PC-9 (cell line): ENCODE measurements at regions not wholly inside any gene's neighbourhood (a gene's known extent, or its start where the extent isn't known, plus 50 kb on each side); places are given as distances from the start of the nearest gene placed in this dataset.
"Not testable (repeated sequence)": the region's sequence is repeated elsewhere in the genome, so short reads cannot be mapped to it uniquely, and the experiment has no call there.

Source experiments
- BruUV-seq: library from RNA; stranded (reverse); fragments of 400-500 nt; replicated peaks from 2 replicates; lab custom pipeline; 2021; lab: Mats Ljungman, UMichigan
- CTCF ChIA-PET: fragments of 300-600 bp; sonication (Branson Sonifier 250); formaldehyde crosslinking; loops from one replicate; lab custom pipeline; 2022; ENCODE audit warnings: antibody characterized with exemption; lab: Charles Lee
- POLR2A ChIA-PET: fragments of 300-600 bp; sonication (Branson Sonifier 250); formaldehyde crosslinking; loops from one replicate; lab custom pipeline; 2022; ENCODE audit warnings: antibody characterized with exemption; ENCODE audit not compliant: unreplicated experiment; lab: Charles Lee
- DNase-seq, 2 experiments: peaks; one replicate each; pipeline versions ENCODE4 v3.0.0 to v3.0.0-alpha.2; 2015 to 2022; ENCODE audit warnings: mixed read lengths in 1 of 2
- H2AFZ ChIP-seq: fragments of 200-600 bp; sonication (generic); 2 replicates; pipeline ENCODE4 v1.8.1; 2017; ENCODE audit warnings: antibody characterized with exemption
- H3F3A ChIP-seq: fragments of 200-600 bp; sonication (generic); 2 replicates; pipeline ENCODE4 v1.8.1; 2017; ENCODE audit warnings: antibody characterized with exemption, mild to moderate bottlenecking, low read depth; ENCODE audit not compliant: insufficient read depth
- H3K27ac ChIP-seq: fragments of 200-600 bp; sonication (generic); 2 replicates; pipeline ENCODE4 v1.6.1; 2016; ENCODE audit warnings: mixed run types
- H3K27me3 ChIP-seq: fragments of 200-600 bp; sonication (generic); 2 replicates; pipeline ENCODE4 v1.6.1; 2016; ENCODE audit warnings: low read depth, mixed run types; ENCODE audit not compliant: insufficient read depth
- H3K36me3 ChIP-seq: fragments of 200-600 bp; sonication (generic); 2 replicates; pipeline ENCODE4 v1.6.1; 2016; ENCODE audit warnings: low read depth, mixed run types
- H3K4me1 ChIP-seq: fragments of 200-600 bp; sonication (generic); replicated peaks from 2 replicates; pipeline ENCODE4 v1.6.1; 2016; ENCODE audit warnings: mixed run types; ENCODE audit not compliant: insufficient read depth
- H3K4me2 ChIP-seq: fragments of 200-600 bp; sonication (generic); 2 replicates; pipeline ENCODE4 v1.6.1; 2017; ENCODE audit warnings: mixed run types
- H3K4me3 ChIP-seq: fragments of 200-600 bp; sonication (generic); 2 replicates; pipeline ENCODE4 v1.6.1; 2016; ENCODE audit warnings: mixed run types
- H3K79me2 ChIP-seq: fragments of 200-600 bp; sonication (generic); 2 replicates; pipeline ENCODE4 v1.6.1; 2017; ENCODE audit warnings: low read depth, mixed run types
- H3K9me2 ChIP-seq: fragments of 200-600 bp; sonication (generic); 2 replicates; pipeline ENCODE4 v1.8.1; 2017; ENCODE audit warnings: mild to moderate bottlenecking; ENCODE audit not compliant: insufficient read depth
- H3K9me3 ChIP-seq: fragments of 200-600 bp; sonication (generic); 2 replicates; pipeline ENCODE4 v1.8.1; 2016; ENCODE audit warnings: low read depth; ENCODE audit not compliant: insufficient read depth
- H4K20me1 ChIP-seq: fragments of 200-600 bp; sonication (generic); 2 replicates; pipeline ENCODE4 v1.8.1; 2017; ENCODE audit not compliant: insufficient read depth
- CTCF ChIP-seq: fragments of 200-600 bp; sonication (generic); conservative IDR thresholded peaks from 2 replicates; pipeline ENCODE4 v1.6.1; 2017; ENCODE audit warnings: mixed run types, antibody characterized with exemption, mild to moderate bottlenecking, moderate library complexity
- EZH2 ChIP-seq: fragments of 200-600 bp; sonication (generic); IDR thresholded peaks from 2 replicates; pipeline ENCODE4 v1.8.0; 2017; ENCODE audit warnings: antibody characterized with exemption, low read depth
- intact Hi-C: fragments of 100-400 bp; cut with micrococcal nuclease; formaldehyde crosslinking; loops from one replicate; pipeline ENCODE4 v1.10.0; 2022; ENCODE audit not compliant: unreplicated experiment

GRCh38 chr11:93605642-93606041 lies 55.8 kb upstream of the CEP295 start:
- H3K79me2 ChIP-seq = no peaks in the 10 kb centered on the region
- intact Hi-C loops = no loop called here
- H4K20me1 ChIP-seq = no peaks in the 10 kb centered on the region
- H3K4me3 ChIP-seq = no peak overlapping the region
- TF ChIP-seq CTCF = no peak
- TF ChIP-seq EZH2 = no peak
- H3F3A ChIP-seq = no peaks in the 10 kb centered on the region
- ChIA-PET POLR2A (no interaction called here), CTCF (no interaction called here)
- H3K4me1 ChIP-seq = no peaks in the 10 kb centered on the region
- H3K9me2 ChIP-seq = no peaks in the 10 kb centered on the region
- H3K27ac ChIP-seq = no peak overlapping the region
- no peak overlapping the region for H3K4me2 ChIP-seq
- no peaks in the 10 kb centered on the region for H3K36me3 ChIP-seq
- 0 out of 2 replicates have a peak overlapping the region, but pooled peaks have one; percentile 17 for H2AFZ ChIP-seq
- no TSS peak for BruUV-seq
- no peaks in the 10 kb centered on the region for H3K9me3 ChIP-seq
- DNase-seq = no peak
- H3K27me3 ChIP-seq = no peaks in the 10 kb centered on the region

- no peaks in the 10 kb centered on the region for H3K9me2 ChIP-seq
- CTCF ChIA-PET = no interaction called here
Observed at GRCh38 chr11:93604008-93604660, 57.3 kb upstream of the CEP295 start.

GRCh38 chr11:93603225-93604007 lies 58.1 kb upstream of the CEP295 start:
- BruUV-seq = no TSS peak
- POLR2A ChIA-PET = no interaction called here

More at GRCh38 chr11:93604008-93604660, 57.3 kb upstream of the CEP295 start:
- Histone ChIP-seq H4K20me1 (no peaks in the 10 kb centered on the region), H3K4me3 (no peak overlapping the region), H3K27me3 (no peaks in the 10 kb centered on the region), H2AFZ (no peak overlapping the region), H3K9me3 (no peaks in the 10 kb centered on the region), H3K4me1 (no peaks in the 10 kb centered on the region), H3K27ac (no peak overlapping the region), H3K4me2 (no peak overlapping the region), H3K36me3 (no peaks in the 10 kb centered on the region), H3F3A (no peaks in the 10 kb centered on the region), H3K79me2 (no peaks in the 10 kb centered on the region)
- TF ChIP-seq CTCF (no peak), EZH2 (no peak)
- BruUV-seq = no TSS peak
- intact Hi-C loops = no loop called here
- POLR2A ChIA-PET = no interaction called here
- DNase-seq = no peak

GRCh38 chr11:93596171-93596570 lies 53.0 kb upstream of the SMCO4 start:
- intact Hi-C loops, H3K4me3 ChIP-seq, H3K36me3 ChIP-seq, H3F3A ChIP-seq, BruUV-seq, H4K20me1 ChIP-seq, H3K27me3 ChIP-seq, CTCF ChIA-PET, H3K9me2 ChIP-seq, H3K79me2 ChIP-seq, H3K27ac ChIP-seq, POLR2A ChIA-PET, H3K4me1 ChIP-seq, H3K9me3 ChIP-seq, DNase-seq, H3K4me2 ChIP-seq, H2AFZ ChIP-seq: not testable (repeated sequence)

More at GRCh38 chr11:93603225-93604007, 58.1 kb upstream of the CEP295 start:
- Histone ChIP-seq H3K79me2 (no peaks in the 10 kb centered on the region), H3K9me3 (no peaks in the 10 kb centered on the region), H3K4me3 (no peak overlapping the region), H4K20me1 (no peaks in the 10 kb centered on the region), H3K27ac (no peak overlapping the region), H3K36me3 (no peaks in the 10 kb centered on the region), H3K4me2 (no peak overlapping the region), H2AFZ (no peak overlapping the region), H3K27me3 (no peaks in the 10 kb centered on the region), H3K9me2 (no peaks in the 10 kb centered on the region), H3F3A (no peaks in the 10 kb centered on the region), H3K4me1 (no peaks in the 10 kb centered on the region)
- no peak for DNase-seq
- no peak for TF ChIP-seq EZH2
- TF ChIP-seq CTCF = no peak
- intact Hi-C loops = no loop called here
- CTCF ChIA-PET = no interaction called here
